ENCODE measurements at regions not wholly inside any gene's neighbourhood (a gene's known extent, or its start where the extent isn't known, plus 50 kb on each side); places are given as distances from the start of the nearest gene placed in this dataset. TPM values are rescaled to one million over a fixed set of nuclear protein-coding genes. Genes with fewer than 3 reads are reported as not detected.

GRCh38 chr14:65361920-65362319 lies 50.6 kb upstream of the FUT8 start:
- Histone ChIP-seq H3K9me3 (no peaks in the 10 kb centered on the region), H3K27me3 (no peaks in the 10 kb centered on the region), H3K27ac (no peak overlapping the region), H3K4me3 (no peak overlapping the region), H3K36me3 (replicated peaks in 1 of 2; ENCODE audit: insufficient read depth in 1 of 2, low read depth in 2 of 2) (no peaks in the 10 kb centered on the region), H3K4me1 (no peaks in the 10 kb centered on the region)
- 61 to 65% methylated on average over 2 of the region's 2 CpGs for WGBS, 2 donors
- intact Hi-C loops (cut with DNase I) = no loop called here
- DNase-seq (peak in 1 of 4 donors; percentile 31), ATAC-seq (peak; percentile 40)
- no peak for TF ChIP-seq POLR2A (IDR thresholded peaks at IDR 0.05)
- TF ChIP-seq, protein P1, sequence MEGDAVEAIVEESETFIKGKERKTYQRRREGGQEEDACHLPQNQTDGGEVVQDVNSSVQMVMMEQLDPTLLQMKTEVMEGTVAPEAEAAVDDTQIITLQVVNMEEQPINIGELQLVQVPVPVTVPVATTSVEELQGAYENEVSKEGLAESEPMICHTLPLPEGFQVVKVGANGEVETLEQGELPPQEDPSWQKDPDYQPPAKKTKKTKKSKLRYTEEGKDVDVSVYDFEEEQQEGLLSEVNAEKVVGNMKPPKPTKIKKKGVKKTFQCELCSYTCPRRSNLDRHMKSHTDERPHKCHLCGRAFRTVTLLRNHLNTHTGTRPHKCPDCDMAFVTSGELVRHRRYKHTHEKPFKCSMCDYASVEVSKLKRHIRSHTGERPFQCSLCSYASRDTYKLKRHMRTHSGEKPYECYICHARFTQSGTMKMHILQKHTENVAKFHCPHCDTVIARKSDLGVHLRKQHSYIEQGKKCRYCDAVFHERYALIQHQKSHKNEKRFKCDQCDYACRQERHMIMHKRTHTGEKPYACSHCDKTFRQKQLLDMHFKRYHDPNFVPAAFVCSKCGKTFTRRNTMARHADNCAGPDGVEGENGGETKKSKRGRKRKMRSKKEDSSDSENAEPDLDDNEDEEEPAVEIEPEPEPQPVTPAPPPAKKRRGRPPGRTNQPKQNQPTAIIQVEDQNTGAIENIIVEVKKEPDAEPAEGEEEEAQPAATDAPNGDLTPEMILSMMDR (IDR thresholded peaks at IDR 0.05) = no peak

Small RNA genes lying in the stretch of these regions (microRNA-seq; reads per million reads assigned to microRNA genes)
- 0 reads per million in 2 donors for gene MIR4708 (ENCODE audit: borderline number of aligned reads in 2 of 2, borderline replicate concordance in 2 of 2)

Small RNA genes lying in the stretch of these regions (small RNA-seq; reads per million reads assigned to genes)
- not detected for gene AL355076.1
- not detected for gene MIR4708

All from body of pancreas (tissue), 4 donors.